Gastrocnemius medialis (tissue), 4 donors: ENCODE measurements at regions not wholly inside any gene's neighbourhood (a gene's known extent, or its start where the extent isn't known, plus 50 kb on each side); places are given as distances from the start of the nearest gene placed in this dataset.

ENCODE experiments used
- ATAC-seq, 2 donors: fragments of 150-250 bp; one replicate each; pipeline ENCODE4 v1.9.1; 2016
- DNase-seq, 2 donors: peaks; one replicate each; pipeline ENCODE4 v3.0.0-alpha.2; 2019
- H3K27ac ChIP-seq, 4 donors: fragments of 200-600 bp; sonication (generic); 1 replicate in 1 of 4; 2 replicates in 3 of 4; pipeline ENCODE4 v1.5.1; 2016 to 2018; ENCODE audit warnings: mild to moderate bottlenecking in 2 of 4, moderate library complexity in 1 of 4
- H3K27me3 ChIP-seq, 3 donors: fragments of 200-600 bp; sonication (generic) in 2 of 3; 1 replicate in 1 of 3; 2 replicates in 2 of 3; pipeline versions ENCODE4 v1.5.1 to v1.6.0; 2016 to 2019; ENCODE audit warnings: mild to moderate bottlenecking in 1 of 3, moderate library complexity in 1 of 3
- H3K36me3 ChIP-seq, 2 donors: fragments of 200-600 bp; sonication (generic) in 1 of 2; one replicate each; pipeline ENCODE4 v1.5.1; 2017 to 2018
- H3K4me1 ChIP-seq, 2 donors: fragments of 200-600 bp; sonication (generic) in 1 of 2; one replicate each; pipeline ENCODE4 v1.5.1; 2016 to 2017; ENCODE audit warnings: mild to moderate bottlenecking in 2 of 2
- H3K4me3 ChIP-seq, 4 donors: fragments of 200-600 bp; sonication (generic) in 3 of 4; 1 replicate in 1 of 4; 2 replicates in 3 of 4; pipeline ENCODE4 v1.5.1; 2016 to 2019; ENCODE audit warnings: mild to moderate bottlenecking in 2 of 4
- H3K9me3 ChIP-seq, 3 donors: fragments of 200-600 bp; sonication (generic) in 2 of 3; 1 replicate in 1 of 3; 2 replicates in 2 of 3; pipeline ENCODE4 v1.5.1; 2016 to 2019
- CTCF ChIP-seq, 5 experiments: fragments of 450-650 bp in 3 of 5; fragments of 200-600 bp in 2 of 5; sonication (generic) in 2 of 5; IDR thresholded peaks in 4 of 5; conservative IDR thresholded peaks in 1 of 5; 1 replicate in 4 of 5; 2 replicates in 1 of 5; pipeline ENCODE4 v1.5.1; 2016 to 2019; ENCODE audit warnings: antibody characterized with exemption in 5 of 5, mild to moderate bottlenecking in 3 of 5, moderate library complexity in 3 of 5
- POLR2A ChIP-seq, 2 donors: fragments of 450-650 bp; IDR thresholded peaks; one replicate each; pipeline ENCODE4 v1.6.1; 2017; ENCODE audit warnings: antibody characterized with exemption in 2 of 2, mild to moderate bottlenecking in 2 of 2, moderate library complexity in 2 of 2
- in situ Hi-C, 4 donors: fragments of 200-750 bp; cut with MboI; loops; one replicate each; pipeline versions ENCODE4 v1.15.0 to v1.8.0; 2017; ENCODE audit warnings: low sequenced_read_pairs in 4 of 4
- intact Hi-C: fragments of 100-400 bp; cut with DNase I; formaldehyde crosslinking; loops from one replicate; pipeline ENCODE4 v1.15.1; 2023; ENCODE audit warnings: low total_unique reads

GRCh38 chr13:37942929-37943328 lies 73.4 kb upstream of the TRPC4 start:
- H3K9me3 ChIP-seq, result no peaks in the 10 kb centered on the region
- no peaks in the 10 kb centered on the region for H3K4me1 ChIP-seq
- H3K4me3 ChIP-seq, result no peak overlapping the region
- ATAC-seq (no peak), DNase-seq (no peak)
- TF ChIP-seq POLR2A (IDR thresholded peaks at IDR 0.05) (no peak), CTCF (IDR thresholded peaks at IDR 0.05 in 4 of 5, conservative IDR thresholded peaks at IDR 0.05 in 1 of 5) (no peak)
- H3K36me3 ChIP-seq, result no peaks in the 10 kb centered on the region
- no peak overlapping the region for H3K27ac ChIP-seq
- intact Hi-C loops, result no loop called here
- in situ Hi-C loops, result no loop called here
- no peaks in the 10 kb centered on the region for H3K27me3 ChIP-seq

GRCh38 chr13:37934339-37935191 lies 65.0 kb upstream of the TRPC4 start:
- in situ Hi-C loops, result no loop called here

DNA sequence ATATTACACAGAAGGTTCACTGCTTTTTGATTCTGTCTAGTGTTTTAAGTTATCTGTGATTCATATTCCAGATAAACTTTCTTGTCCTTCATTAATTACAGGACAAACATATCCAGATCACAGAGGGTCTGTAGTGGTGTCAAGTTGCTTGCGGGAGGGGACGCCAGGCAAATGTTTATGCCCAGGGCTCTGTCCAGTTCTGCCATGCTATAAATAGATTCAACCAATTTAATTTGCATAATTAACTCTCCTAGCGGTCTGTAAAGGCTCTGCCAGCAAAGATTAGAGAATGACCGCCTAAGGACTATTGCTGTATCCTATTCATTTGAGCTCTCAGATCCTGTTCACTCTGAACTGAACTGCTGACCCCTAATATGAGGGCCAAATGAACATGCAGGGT lies 59.7 kb upstream of the TRPC4 start:
- H3K36me3 ChIP-seq, result no peaks in the 10 kb centered on the region
- no peaks in the 10 kb centered on the region for H3K4me1 ChIP-seq
- H3K27ac ChIP-seq, result no peak overlapping the region
- DNase-seq (no peak), ATAC-seq (no peak)
- no peak overlapping the region for H3K4me3 ChIP-seq
- TF ChIP-seq POLR2A (IDR thresholded peaks at IDR 0.05) (no peak), CTCF (IDR thresholded peaks at IDR 0.05 in 4 of 5, conservative IDR thresholded peaks at IDR 0.05 in 1 of 5) (no peak)
- no peaks in the 10 kb centered on the region for H3K27me3 ChIP-seq
- intact Hi-C loops (no loop called here), in situ Hi-C loops (no loop called here)
- H3K9me3 ChIP-seq, result no peaks in the 10 kb centered on the region

More at GRCh38 chr13:37934339-37935191, 65.0 kb upstream of the TRPC4 start:
- H3K36me3 ChIP-seq, result no peaks in the 10 kb centered on the region
- intact Hi-C loops, result no loop called here
- H3K27ac ChIP-seq, result no peak overlapping the region
- no peaks in the 10 kb centered on the region for H3K4me1 ChIP-seq
- no peaks in the 10 kb centered on the region for H3K9me3 ChIP-seq
- no peak overlapping the region for H3K4me3 ChIP-seq
- TF ChIP-seq CTCF (IDR thresholded peaks at IDR 0.05 in 4 of 5, conservative IDR thresholded peaks at IDR 0.05 in 1 of 5) (no peak), POLR2A (IDR thresholded peaks at IDR 0.05) (no peak)
- DNase-seq (no peak), ATAC-seq (no peak)
- no peaks in the 10 kb centered on the region for H3K27me3 ChIP-seq

GRCh38 chr13:37927561-37927960 lies 58.0 kb upstream of the TRPC4 start:
- H3K27ac ChIP-seq, result no peak overlapping the region

More at GRCh38 chr13:37927561-37927960, 58.0 kb upstream of the TRPC4 start:
- ATAC-seq (no peak), DNase-seq (no peak)
- no peak for TF ChIP-seq CTCF (IDR thresholded peaks at IDR 0.05 in 4 of 5, conservative IDR thresholded peaks at IDR 0.05 in 1 of 5)
- no peak for TF ChIP-seq POLR2A (IDR thresholded peaks at IDR 0.05)
- Histone ChIP-seq H3K36me3 (no peaks in the 10 kb centered on the region), H3K4me1 (no peaks in the 10 kb centered on the region), H3K27me3 (no peaks in the 10 kb centered on the region), H3K9me3 (no peaks in the 10 kb centered on the region), H3K4me3 (no peak overlapping the region)
- intact Hi-C loops (no loop called here), in situ Hi-C loops (no loop called here)
